ENCODE measurements at regions not wholly inside any gene's neighbourhood (a gene's known extent, or its start where the extent isn't known, plus 50 kb on each side); places are given as distances from the start of the nearest gene placed in this dataset.

DNA sequence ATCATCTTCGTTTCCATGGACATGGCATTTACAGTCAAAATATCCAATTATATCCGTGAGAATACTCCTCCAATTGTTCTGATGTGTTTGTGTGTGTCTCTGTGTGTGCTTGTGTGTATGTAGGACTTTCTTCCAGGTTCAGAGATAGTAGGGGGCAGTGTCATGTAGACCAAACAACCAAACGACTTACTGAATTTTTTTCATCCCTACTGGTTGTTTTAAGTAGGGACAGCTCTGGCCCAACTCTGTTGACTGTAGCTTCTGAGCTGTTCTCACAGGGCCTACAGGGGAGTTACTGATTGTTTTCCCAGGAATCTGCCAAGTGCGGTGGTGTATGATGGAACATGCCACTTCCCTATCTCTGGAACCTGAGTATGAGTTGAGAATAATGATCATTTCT lies 69.6 kb downstream of the ETAA1 start:
- CTCF ChIA-PET (ENCODE audit: low intra/inter-chr PET ratio, low total read pairs) = no interaction called here
- H4K20me1 ChIP-seq (ENCODE audit: insufficient read depth, low read length) = no peaks in the 10 kb centered on the region
- DNase-seq (ENCODE audit: low spot score) (no peak), ATAC-seq (peak; percentile 42), FAIRE-seq (no peak)
- H3K9ac ChIP-seq (ENCODE audit: insufficient read depth, low read depth, low read length) = no peak overlapping the region
- H3K4me1 ChIP-seq (ENCODE audit: insufficient read depth, low read length) = no peaks in the 10 kb centered on the region
- H3K36me3 ChIP-seq (replicated peaks in 1 of 2; ENCODE audit: control insufficient read depth in 1 of 2, insufficient read depth in 2 of 2, low read length in 2 of 2) = no peaks in the 10 kb centered on the region
- no peak overlapping the region for H3K27ac ChIP-seq (ENCODE audit: extremely low read length, insufficient read depth, low read length)
- H3K4me2 ChIP-seq (ENCODE audit: low read depth, low read length) = no peak overlapping the region
- no TSS peak for BruUV-seq (replicated peaks)
- H3K4me3 ChIP-seq (replicated peaks in 1 of 3; ENCODE audit: insufficient read depth in 1 of 3, low read depth in 2 of 3, low read length in 3 of 3) = no peak overlapping the region
- H2AFZ ChIP-seq (ENCODE audit: low read length) = no peak overlapping the region
- intact Hi-C loops (cut with micrococcal nuclease; ENCODE audit: unreplicated experiment) (no loop called here), in situ Hi-C loops (cut with HindIII; ENCODE audit: extremely low pct_ligation_motif_present, low pct_unique_long_range_greater_than_20kb) (no loop called here)
- H3K79me2 ChIP-seq (ENCODE audit: insufficient read depth, low read length) = no peaks in the 10 kb centered on the region
- H3K9me3 ChIP-seq (ENCODE audit: low read length) = no peaks in the 10 kb centered on the region
- no peaks in the 10 kb centered on the region for H3K27me3 ChIP-seq (ENCODE audit: control insufficient read depth in 1 of 2, insufficient read depth in 2 of 2, low read length in 2 of 2)
- POLR2A ChIA-PET = no interaction called here
- 16% methylated on average over 4 of the region's 4 CpGs for WGBS (ENCODE audit: low lambda C conversion rate)
- TF ChIP-seq, protein P1, sequence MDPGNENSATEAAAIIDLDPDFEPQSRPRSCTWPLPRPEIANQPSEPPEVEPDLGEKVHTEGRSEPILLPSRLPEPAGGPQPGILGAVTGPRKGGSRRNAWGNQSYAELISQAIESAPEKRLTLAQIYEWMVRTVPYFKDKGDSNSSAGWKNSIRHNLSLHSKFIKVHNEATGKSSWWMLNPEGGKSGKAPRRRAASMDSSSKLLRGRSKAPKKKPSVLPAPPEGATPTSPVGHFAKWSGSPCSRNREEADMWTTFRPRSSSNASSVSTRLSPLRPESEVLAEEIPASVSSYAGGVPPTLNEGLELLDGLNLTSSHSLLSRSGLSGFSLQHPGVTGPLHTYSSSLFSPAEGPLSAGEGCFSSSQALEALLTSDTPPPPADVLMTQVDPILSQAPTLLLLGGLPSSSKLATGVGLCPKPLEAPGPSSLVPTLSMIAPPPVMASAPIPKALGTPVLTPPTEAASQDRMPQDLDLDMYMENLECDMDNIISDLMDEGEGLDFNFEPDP (CRISPR knock-in tag; conservative IDR thresholded peaks at IDR 0.05) = no peak
- no peak for TF ChIP-seq ZNF557 (CRISPR knock-in tag; IDR thresholded peaks at IDR 0.05)
- no peak for TF ChIP-seq AGO1 (IDR thresholded peaks at IDR 0.05; ENCODE audit: low read depth, low read length, poor library complexity, severe bottlenecking)
- no peak for TF ChIP-seq CBFB (CRISPR knock-in tag; IDR thresholded peaks at IDR 0.05)
- TF ChIP-seq ZNF367 (CRISPR knock-in tag; IDR thresholded peaks at IDR 0.05; ENCODE audit: borderline replicate concordance) = no peak
- TF ChIP-seq HNRNPL (IDR thresholded peaks at IDR 0.05; ENCODE audit: low read depth, low read length) = no peak
- no peak for TF ChIP-seq AHDC1 (CRISPR knock-in tag; IDR thresholded peaks at IDR 0.05; ENCODE audit: borderline replicate concordance)
- no peak for TF ChIP-seq MBD4 (IDR thresholded peaks at IDR 0.05; ENCODE audit: borderline replicate concordance, low read length)
- TF ChIP-seq EEA1 (CRISPR knock-in tag; IDR thresholded peaks at IDR 0.05; ENCODE audit: borderline replicate concordance) = no peak
- no peak for TF ChIP-seq ZNF550 (CRISPR knock-in tag; IDR thresholded peaks at IDR 0.05; ENCODE audit: borderline replicate concordance)
- TF ChIP-seq ATAD3A (CRISPR knock-in tag; IDR thresholded peaks at IDR 0.05) = no peak
- TF ChIP-seq TOPORS (CRISPR knock-in tag; IDR thresholded peaks at IDR 0.05) = no peak
- TF ChIP-seq SNAPC2 (CRISPR knock-in tag; IDR thresholded peaks at IDR 0.05) = no peak
- no peak for TF ChIP-seq HOXA5 (CRISPR knock-in tag; IDR thresholded peaks at IDR 0.05)
- no peak for TF ChIP-seq GZF1 (CRISPR knock-in tag; IDR thresholded peaks at IDR 0.05)
- TF ChIP-seq ZNF704 (CRISPR knock-in tag; IDR thresholded peaks at IDR 0.05; ENCODE audit: borderline replicate concordance) = no peak
- TF ChIP-seq KDM4B (CRISPR knock-in tag; IDR thresholded peaks at IDR 0.05) = no peak
- no peak for TF ChIP-seq NFE2 (CRISPR knock-in tag; IDR thresholded peaks at IDR 0.05)
- TF ChIP-seq KDM5B (CRISPR knock-in tag; IDR thresholded peaks at IDR 0.05; ENCODE audit: borderline replicate concordance) = no peak
